ENCODE measurements at regions not wholly inside any gene's neighbourhood (a gene's known extent, or its start where the extent isn't known, plus 50 kb on each side); places are given as distances from the start of the nearest gene placed in this dataset.
A peak's percentile ranks its signal among the peaks of the same experiment; 100 is the strongest.
"Not testable (repeated sequence)": the region's sequence is repeated elsewhere in the genome, so short reads cannot be mapped to it uniquely, and the experiment has no call there.

- DNase-seq (ENCODE audit: low read depth): no peak
- no peak overlapping the region for H3K4me3 ChIP-seq (ENCODE audit: low read depth, low read length)
- no peak for TF ChIP-seq CTCF (IDR thresholded peaks at IDR 0.05; ENCODE audit: insufficient read depth, low read length)
Measured at GRCh38 chr12:82595941-82596340, 90.8 kb upstream of the TMTC2 start.

- H3K4me3 ChIP-seq (ENCODE audit: low read depth, low read length): no peak overlapping the region
- TF ChIP-seq CTCF (IDR thresholded peaks at IDR 0.05; ENCODE audit: insufficient read depth, low read length): no peak
- DNase-seq (ENCODE audit: low read depth): no peak
Measured at GRCh38 chr12:82596483-82596882, 90.2 kb upstream of the TMTC2 start.

- no peak for TF ChIP-seq CTCF (IDR thresholded peaks at IDR 0.05; ENCODE audit: insufficient read depth, low read length)
- no peak overlapping the region for H3K4me3 ChIP-seq (ENCODE audit: low read depth, low read length)
- no peak for DNase-seq (ENCODE audit: low read depth)
Measured at GRCh38 chr12:82600379-82600778, 86.3 kb upstream of the TMTC2 start.

GRCh38 chr12:82603647-82604046 lies 83.1 kb upstream of the TMTC2 start:
- H3K4me3 ChIP-seq (ENCODE audit: low read depth, low read length); DNase-seq (ENCODE audit: low read depth): not testable (repeated sequence)

GRCh38 chr12:82605115-82605514 lies 81.6 kb upstream of the TMTC2 start:
- DNase-seq (ENCODE audit: low read depth): no peak
- TF ChIP-seq CTCF (IDR thresholded peaks at IDR 0.05; ENCODE audit: insufficient read depth, low read length): no peak
- H3K4me3 ChIP-seq (ENCODE audit: low read depth, low read length): no peak overlapping the region

GRCh38 chr12:82608706-82609105 lies 78.0 kb upstream of the TMTC2 start:
- peak; percentile 13 for DNase-seq (ENCODE audit: low read depth)
- no peak overlapping the region for H3K4me3 ChIP-seq (ENCODE audit: low read depth, low read length)
- TF ChIP-seq CTCF (IDR thresholded peaks at IDR 0.05; ENCODE audit: insufficient read depth, low read length): no peak

- H3K4me3 ChIP-seq (ENCODE audit: low read depth, low read length): no peak overlapping the region
- DNase-seq (ENCODE audit: low read depth): no peak
- no peak for TF ChIP-seq CTCF (IDR thresholded peaks at IDR 0.05; ENCODE audit: insufficient read depth, low read length)
Measured at GRCh38 chr12:82609234-82609914, 77.3 kb upstream of the TMTC2 start.

Measured in fibroblast of the aortic adventitia (primary cell).